H1 (cell line): ENCODE measurements at regions not wholly inside any gene's neighbourhood (a gene's known extent, or its start where the extent isn't known, plus 50 kb on each side); places are given as distances from the start of the nearest gene placed in this dataset.

ENCODE experiments used
- BACH1 ChIP-seq: IDR thresholded peaks from 2 replicates; pipeline ENCODE4 v1.6.1; 2012; ENCODE audit warnings: low read length, improper control_type of control experiment
- CBX8 ChIP-seq: fragments of 300-800, 300-1000 bp; sonication (generic); IDR thresholded peaks from 2 replicates; pipeline ENCODE4 v1.7.1; 2016; ENCODE audit warnings: low read depth, low read length, borderline replicate concordance
- EP300 ChIP-seq, 2 experiments: IDR thresholded peaks; 1 replicate in 1 of 2; 2 replicates in 1 of 2; pipeline ENCODE4 v1.6.1; 2011 to 2012; ENCODE audit warnings: low read depth in 2 of 2, low read length in 2 of 2, mild to moderate bottlenecking in 2 of 2, borderline replicate concordance in 1 of 2, inconsistent platforms in 1 of 2, moderate library complexity in 1 of 2
- JUND ChIP-seq: IDR thresholded peaks from 2 replicates; pipeline ENCODE4 v1.6.1; 2011; ENCODE audit warnings: mild to moderate bottlenecking, improper control_type of control experiment, low read length
- POLR2A ChIP-seq, 2 experiments: IDR thresholded peaks; 1 replicate in 1 of 2; 2 replicates in 1 of 2; pipeline ENCODE4 v1.6.1; 2011; ENCODE audit warnings: low read depth in 2 of 2, low read length in 2 of 2, mild to moderate bottlenecking in 2 of 2; ENCODE audit errors: control extremely low read depth in 1 of 2
- SRF ChIP-seq: IDR thresholded peaks from 2 replicates; pipeline ENCODE4 v1.6.1; 2011; ENCODE audit warnings: mild to moderate bottlenecking, low read depth, low read length, moderate library complexity
- TF ChIP-seq, protein P1 (sequence below), 3 experiments: IDR thresholded peaks; 1 replicate in 2 of 3; 2 replicates in 1 of 3; pipeline versions ENCODE4 v1.5.1 to v1.6.1; 2011; ENCODE audit warnings: low read length in 3 of 3, mild to moderate bottlenecking in 3 of 3, inconsistent platforms in 2 of 3, low read depth in 1 of 3, moderate library complexity in 1 of 3; ENCODE audit not compliant: insufficient read depth in 1 of 3; ENCODE audit errors: control extremely low read depth in 1 of 3
- TF ChIP-seq, protein P2 (sequence below): IDR thresholded peaks from 2 replicates; pipeline ENCODE4 v1.6.1; 2012; ENCODE audit warnings: low read length, inconsistent platforms

GRCh38 chr14:46480817-46481216 is 170.8 kb downstream of the RPL10L start:
- TF ChIP-seq POLR2A (IDR thresholded peaks at IDR 0.05; ENCODE audit: control extremely low read depth in 1 of 2, low read depth in 2 of 2, low read length in 2 of 2): no peak
- TF ChIP-seq, protein P1, sequence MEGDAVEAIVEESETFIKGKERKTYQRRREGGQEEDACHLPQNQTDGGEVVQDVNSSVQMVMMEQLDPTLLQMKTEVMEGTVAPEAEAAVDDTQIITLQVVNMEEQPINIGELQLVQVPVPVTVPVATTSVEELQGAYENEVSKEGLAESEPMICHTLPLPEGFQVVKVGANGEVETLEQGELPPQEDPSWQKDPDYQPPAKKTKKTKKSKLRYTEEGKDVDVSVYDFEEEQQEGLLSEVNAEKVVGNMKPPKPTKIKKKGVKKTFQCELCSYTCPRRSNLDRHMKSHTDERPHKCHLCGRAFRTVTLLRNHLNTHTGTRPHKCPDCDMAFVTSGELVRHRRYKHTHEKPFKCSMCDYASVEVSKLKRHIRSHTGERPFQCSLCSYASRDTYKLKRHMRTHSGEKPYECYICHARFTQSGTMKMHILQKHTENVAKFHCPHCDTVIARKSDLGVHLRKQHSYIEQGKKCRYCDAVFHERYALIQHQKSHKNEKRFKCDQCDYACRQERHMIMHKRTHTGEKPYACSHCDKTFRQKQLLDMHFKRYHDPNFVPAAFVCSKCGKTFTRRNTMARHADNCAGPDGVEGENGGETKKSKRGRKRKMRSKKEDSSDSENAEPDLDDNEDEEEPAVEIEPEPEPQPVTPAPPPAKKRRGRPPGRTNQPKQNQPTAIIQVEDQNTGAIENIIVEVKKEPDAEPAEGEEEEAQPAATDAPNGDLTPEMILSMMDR (IDR thresholded peaks at IDR 0.05; ENCODE audit: control extremely low read depth in 1 of 3, insufficient read depth in 1 of 3, low read depth in 1 of 3, low read length in 3 of 3): no peak
- no peak for TF ChIP-seq JUND
- no peak for TF ChIP-seq EP300 (IDR thresholded peaks at IDR 0.05; ENCODE audit: borderline replicate concordance in 1 of 2, low read depth in 2 of 2, low read length in 2 of 2)
- no peak for TF ChIP-seq CBX8
- no peak for TF ChIP-seq SRF
- TF ChIP-seq BACH1: no peak
- TF ChIP-seq, protein P2, sequence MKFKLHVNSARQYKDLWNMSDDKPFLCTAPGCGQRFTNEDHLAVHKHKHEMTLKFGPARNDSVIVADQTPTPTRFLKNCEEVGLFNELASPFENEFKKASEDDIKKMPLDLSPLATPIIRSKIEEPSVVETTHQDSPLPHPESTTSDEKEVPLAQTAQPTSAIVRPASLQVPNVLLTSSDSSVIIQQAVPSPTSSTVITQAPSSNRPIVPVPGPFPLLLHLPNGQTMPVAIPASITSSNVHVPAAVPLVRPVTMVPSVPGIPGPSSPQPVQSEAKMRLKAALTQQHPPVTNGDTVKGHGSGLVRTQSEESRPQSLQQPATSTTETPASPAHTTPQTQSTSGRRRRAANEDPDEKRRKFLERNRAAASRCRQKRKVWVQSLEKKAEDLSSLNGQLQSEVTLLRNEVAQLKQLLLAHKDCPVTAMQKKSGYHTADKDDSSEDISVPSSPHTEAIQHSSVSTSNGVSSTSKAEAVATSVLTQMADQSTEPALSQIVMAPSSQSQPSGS: no peak
